NAMALWA (cell line): ENCODE measurements at regions not wholly inside any gene's neighbourhood (a gene's known extent, or its start where the extent isn't known, plus 50 kb on each side); places are given as distances from the start of the nearest gene placed in this dataset.

Experiments used
- DNase-seq: peaks from one replicate; pipeline ENCODE4 v3.0.0-alpha.2; 2015; ENCODE audit warnings: low spot score

- DNase-seq, result no peak
Observed at GRCh38 chr20:60430516-60431001, 472.3 kb downstream of the CDH26 start.

DNA sequence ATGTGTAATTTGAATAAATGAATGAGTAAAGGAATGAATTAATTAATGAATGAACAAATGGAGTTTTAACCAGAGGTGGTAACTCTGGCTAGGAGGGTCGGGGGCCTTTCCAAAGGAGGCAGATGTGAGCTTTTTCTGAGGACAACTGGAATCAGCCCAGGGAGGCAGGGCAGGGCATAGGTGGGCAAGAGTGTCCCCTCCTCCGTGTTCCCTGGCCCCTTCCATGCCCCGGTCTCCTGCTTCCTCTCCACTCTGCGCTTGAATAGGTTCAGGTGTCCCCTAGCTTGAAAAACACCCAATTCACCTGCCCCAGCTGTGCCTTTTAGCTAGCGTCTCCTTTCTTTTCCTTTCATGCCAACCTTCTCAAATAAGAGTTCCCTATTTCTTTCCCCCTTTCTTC, 473.1 kb downstream of the CDH26 start:
- DNase-seq, result no peak

DNA sequence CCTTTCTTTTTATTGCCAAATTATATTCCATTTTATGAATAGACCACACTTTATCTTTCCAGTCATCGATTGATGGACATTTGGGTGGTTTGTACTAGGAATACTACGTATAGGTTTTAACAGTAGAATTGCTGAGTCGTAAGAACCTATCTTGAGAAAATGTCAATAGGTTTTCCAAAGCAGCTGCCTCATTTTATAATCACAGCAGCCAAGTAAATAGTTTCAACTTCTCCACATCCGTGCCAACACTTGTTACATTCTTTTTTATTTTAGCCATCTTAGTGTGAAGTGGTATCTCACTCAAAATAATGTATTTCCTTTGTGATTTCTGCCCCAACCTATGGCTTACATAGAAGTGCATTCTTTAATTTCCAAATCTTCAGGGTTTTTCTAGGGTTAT, 479.2 kb downstream of the CDH26 start:
- no peak for DNase-seq

- no peak for DNase-seq
Observed at GRCh38 chr20:60446267-60447111, 488.3 kb downstream of the CDH26 start.

DNA sequence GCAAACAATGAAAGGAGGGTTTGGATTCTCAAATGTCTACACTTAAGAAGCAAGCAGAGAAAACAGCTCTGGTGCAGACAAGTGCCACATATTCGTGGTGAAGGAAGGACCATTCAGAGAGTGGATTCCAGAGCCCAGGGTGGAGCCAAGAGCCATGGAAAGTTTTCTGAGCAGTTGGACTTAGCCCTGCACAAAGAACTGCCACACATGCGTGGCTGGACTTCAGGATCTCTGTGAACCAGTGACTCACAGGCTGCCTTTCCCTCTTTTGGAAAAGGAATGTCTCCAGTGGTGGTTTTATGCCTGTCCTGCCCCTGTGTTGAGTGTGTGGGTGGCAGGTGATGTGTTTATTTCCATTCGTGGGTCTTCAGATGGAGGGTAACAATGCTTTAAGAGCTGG, 489.5 kb downstream of the CDH26 start:
- DNase-seq, result no peak

- DNase-seq, result no peak
Observed at GRCh38 chr20:60453388-60454246, 495.4 kb downstream of the CDH26 start.

DNA sequence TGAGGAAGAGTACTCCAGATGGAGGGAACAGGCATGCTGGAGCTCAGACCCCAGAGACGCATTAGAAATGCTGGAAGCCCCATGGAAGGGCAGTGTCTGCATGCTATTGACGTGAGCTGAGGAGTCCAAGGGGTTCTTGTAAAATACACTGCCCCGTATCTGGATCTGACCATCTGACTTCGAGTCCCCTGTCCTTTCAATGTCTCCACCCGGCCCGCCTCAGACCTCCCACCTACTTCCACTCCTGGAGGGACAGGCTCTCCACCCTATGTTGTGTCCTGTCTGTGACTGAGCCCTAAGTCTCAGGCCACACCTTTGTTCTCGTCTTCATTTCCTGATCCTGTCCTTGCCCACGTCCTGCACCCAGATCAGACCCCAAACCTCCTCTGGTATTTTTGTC, 496.3 kb downstream of the CDH26 start:
- no peak for DNase-seq

DNA sequence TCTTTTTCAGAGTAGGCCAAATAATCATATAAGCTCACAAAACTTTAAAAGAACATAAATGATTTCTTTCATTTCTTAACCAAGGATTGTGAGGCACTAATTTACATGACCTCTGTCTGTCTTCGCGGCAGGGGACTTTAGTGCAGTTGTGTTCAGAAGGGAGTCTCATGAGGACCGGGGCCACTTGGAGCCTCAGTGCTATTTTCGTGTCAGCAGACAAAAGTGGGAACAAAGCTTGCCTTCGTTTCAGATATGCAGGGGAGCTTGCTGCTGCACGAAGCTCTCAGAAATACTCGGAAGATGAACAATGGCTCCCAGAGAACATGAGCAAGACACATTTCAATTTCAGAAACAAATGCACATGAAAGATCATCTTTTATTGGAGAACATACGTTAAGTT, 497.0 kb downstream of the CDH26 start:
- DNase-seq, result no peak

GRCh38 chr20:60459212-60459611, 501.0 kb downstream of the CDH26 start:
- DNase-seq, result no peak

DNA sequence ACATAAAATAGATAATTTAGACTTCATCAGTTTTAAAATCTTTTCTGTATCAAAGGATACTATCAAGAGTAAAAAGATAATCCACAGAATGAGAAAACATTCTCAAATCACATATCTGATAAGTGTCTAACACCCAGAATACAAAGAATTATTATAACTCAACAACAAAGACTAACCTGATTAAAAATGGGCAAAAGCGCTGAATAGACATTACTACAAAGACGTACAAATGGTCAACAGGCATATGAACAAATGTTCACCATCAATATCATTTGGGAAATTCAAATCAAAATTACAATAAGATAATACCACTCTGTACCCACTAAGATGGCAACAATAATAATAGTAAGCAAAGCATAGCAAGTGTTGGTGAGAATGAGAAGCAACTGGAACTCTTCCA, 503.8 kb downstream of the CDH26 start:
- DNase-seq, result no peak

- DNase-seq, result no peak
Observed at GRCh38 chr20:60463798-60464197, 505.6 kb downstream of the CDH26 start.

DNA sequence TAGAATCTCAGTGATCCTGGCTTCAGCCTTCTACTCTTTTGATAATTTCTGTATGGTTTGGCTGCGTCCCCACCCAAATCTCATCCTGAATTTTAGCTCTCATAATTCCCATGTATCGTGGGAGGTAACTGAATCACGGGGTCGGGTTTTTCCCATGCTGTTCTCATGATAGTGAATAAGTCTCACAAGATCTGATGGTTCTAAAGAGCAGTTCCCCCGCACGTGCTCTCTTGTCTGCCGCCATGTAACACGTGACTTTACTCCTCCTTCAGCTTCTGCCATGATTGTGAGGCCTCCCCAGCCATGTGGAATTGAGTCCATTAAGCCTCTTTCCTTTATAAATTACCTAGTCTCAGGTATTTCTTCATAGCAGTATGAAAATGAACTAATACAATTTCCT, 507.2 kb downstream of the CDH26 start:
- DNase-seq, result no peak

GRCh38 chr20:60465993-60466686, 507.9 kb downstream of the CDH26 start:
- DNase-seq, result no peak

GRCh38 chr20:60466687-60467022, 508.4 kb downstream of the CDH26 start:
- DNase-seq, result no peak

- DNase-seq, result no peak
Observed at GRCh38 chr20:60467078-60467477, 508.9 kb downstream of the CDH26 start.

DNA sequence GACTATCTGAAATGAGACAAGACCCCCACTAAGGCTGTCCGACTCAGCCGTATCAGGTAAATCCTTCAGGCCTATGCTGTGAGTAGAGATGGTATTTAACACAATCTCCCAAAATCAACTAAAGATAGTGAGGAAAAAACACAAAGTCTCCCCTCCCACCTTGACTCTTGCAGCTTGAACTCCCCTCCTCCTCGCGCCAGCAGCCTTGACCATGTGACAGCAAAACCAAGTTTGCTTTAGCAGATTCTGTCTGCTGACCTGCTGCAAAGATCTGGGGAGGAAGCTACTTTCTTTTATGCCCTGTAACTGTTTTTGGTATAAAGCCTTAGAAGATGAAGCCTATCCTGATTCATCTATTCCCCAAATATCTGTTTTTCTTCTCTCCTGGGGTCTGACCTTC, 509.5 kb downstream of the CDH26 start:
- no peak for DNase-seq

DNA sequence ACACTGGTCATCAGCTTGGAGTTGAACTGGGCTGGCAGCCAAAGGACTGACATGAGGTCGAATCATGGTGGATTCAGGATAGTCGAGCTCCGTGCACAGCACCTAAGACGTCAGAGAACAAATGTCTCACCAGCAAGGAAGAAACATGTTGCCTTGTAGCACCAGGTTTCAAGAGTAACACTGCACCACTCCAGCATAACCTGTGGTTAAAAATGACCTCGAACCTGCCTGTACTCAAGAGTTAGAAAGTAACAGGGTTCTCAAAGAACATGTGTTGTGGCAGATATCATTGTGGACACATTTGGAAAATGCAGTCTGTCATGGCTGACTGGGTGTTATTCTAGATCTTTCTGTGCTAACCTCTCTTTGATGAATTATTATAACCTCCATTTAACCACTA, 511.6 kb downstream of the CDH26 start:
- no peak for DNase-seq

DNA sequence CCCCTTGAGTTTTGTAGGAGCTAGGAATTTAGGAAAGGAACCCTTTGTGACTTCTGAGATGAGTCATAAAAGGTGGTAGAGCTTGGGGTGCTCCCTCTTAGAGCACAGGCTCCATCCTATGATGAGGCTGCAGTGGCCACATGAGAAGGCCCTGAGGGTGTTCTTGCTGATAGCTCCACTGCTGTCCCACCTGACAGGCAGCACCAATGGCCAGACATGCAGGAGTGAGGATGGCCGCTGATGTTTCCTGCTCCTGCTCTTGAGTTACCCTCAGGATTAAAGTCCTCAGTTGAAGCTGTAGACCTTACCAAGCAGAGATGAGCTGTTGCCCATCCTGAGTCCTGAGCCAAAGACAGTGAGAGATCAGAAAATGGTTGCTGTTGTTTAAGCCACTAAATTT, 512.1 kb downstream of the CDH26 start:
- DNase-seq, result no peak

GRCh38 chr20:60473211-60473610, 515.0 kb downstream of the CDH26 start:
- no peak for DNase-seq

GRCh38 chr20:60474385-60474910, 516.2 kb downstream of the CDH26 start:
- no peak for DNase-seq

DNA sequence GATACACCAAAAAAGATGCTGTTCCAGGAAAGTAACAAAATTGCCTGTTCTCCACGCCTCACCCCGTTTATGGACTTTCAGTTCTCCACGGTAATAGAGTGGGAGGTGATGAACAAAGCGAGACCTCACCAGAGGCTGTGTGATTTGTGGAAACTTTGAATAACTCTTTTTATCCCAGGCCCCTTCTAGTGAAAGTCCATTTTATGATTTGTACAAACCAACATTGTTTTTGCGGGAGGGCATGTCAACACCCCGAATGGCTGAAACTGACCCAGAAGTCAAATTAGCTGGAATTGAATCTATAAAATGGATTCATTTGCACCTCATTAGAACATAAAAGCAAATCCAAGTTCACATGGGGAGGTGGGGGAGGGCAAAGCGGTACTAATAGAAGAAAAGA, 517.8 kb downstream of the CDH26 start:
- no peak for DNase-seq

GRCh38 chr20:60477958-60478357, 519.7 kb downstream of the CDH26 start:
- DNase-seq, result no peak
